HG02884 (cell line): ENCODE measurements at regions not wholly inside any gene's neighbourhood (a gene's known extent, or its start where the extent isn't known, plus 50 kb on each side); places are given as distances from the start of the nearest gene placed in this dataset.

ENCODE experiments used
- ATAC-seq: cut with Tn5 transposase; IDR thresholded peaks from one replicate; pipeline ENCODE4 v1.9.1; 2021; ENCODE audit warnings: mild to moderate bottlenecking, moderate library complexity; ENCODE audit not compliant: unreplicated experiment

DNA sequence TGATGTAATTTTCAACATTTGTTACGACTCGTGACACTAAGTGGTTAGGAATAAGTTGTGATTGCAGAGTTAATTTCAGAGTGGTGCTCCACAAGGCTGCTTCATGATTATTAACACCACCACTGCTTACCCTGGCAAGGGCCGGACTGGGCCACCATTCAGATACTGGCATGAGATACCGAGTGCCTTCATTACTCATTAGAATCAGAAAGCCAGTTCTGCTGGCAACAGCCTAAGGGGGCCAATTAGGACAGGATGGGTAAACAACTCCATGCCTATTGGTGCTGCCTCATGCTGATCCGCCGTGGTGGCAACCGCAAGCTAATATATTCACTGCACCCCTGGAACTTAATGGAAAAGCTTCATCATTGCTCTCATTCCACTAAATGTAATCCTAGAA, 575.1 kb downstream of the EFNB2 start:
- no peak for ATAC-seq

DNA sequence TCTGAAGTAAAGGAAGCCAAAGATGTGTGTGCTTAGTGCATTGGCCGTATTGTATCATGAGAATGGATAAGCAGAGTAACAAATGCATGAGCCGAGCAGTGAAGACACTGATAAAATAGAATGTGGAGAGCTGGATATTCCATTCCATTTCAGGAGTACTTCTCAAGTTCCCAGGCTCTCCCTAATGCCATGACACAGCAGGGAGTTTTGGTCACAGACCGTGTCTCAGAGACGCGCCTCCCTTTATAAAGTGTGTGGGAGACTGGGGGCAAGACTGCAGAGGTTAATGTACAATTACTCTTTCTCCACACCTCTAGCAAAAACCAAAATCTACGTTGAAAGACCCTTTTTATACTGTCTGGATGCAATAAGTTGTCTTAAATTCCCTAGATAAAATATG, 575.6 kb downstream of the EFNB2 start:
- ATAC-seq, result no peak

DNA sequence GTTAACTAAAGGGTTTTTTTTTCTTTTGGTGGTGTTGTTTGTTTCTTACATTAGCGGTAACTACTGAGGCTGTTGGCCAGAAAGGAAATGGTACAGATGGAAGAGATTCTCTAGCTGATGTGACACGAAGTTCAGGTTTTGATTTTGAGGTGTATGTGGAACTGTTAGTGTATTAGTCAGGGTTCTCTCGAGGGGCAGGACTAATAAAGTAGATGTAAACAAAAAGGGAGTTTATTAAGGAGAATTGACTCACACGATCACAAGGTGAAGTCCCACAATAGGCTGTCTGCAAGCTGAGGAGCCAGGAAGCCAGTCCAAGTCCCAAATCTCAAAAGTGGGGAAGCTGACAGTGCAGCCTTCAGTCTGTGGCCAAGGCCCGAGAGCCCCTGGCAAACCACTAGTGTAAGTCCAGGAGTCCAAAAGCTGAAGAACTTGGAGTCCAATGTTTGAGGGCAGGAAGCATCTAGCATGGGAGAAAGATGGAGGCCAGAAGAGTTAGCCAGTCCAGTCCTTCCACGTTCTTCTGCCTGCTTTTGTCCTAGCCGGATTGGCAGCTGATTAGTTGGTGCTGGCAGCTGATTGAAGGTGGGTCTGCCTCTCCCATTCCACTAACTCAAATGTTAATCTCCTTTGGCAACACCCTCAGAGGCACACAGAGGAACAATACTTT, 577.6 kb downstream of the EFNB2 start:
- ATAC-seq, result no peak

DNA sequence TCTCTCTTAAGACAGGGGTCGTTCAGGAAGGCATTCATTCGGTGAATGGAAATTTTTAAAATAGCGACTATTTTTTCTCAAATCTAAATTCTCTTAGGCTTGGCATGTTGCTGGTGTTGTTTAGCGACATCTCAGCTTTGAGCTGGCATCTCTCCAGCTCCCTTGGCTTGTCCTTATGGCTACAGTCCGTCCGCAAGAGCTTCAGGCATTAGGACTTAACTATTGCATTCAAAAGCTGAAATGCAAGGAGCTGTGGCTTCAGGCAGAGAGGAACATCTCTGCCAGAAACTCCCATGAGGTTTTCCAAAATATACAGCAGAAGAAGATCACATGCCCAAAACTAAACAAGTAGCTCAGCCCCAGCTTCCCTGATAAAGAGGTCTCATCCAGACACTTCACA, 578.5 kb downstream of the EFNB2 start:
- no peak for ATAC-seq

DNA sequence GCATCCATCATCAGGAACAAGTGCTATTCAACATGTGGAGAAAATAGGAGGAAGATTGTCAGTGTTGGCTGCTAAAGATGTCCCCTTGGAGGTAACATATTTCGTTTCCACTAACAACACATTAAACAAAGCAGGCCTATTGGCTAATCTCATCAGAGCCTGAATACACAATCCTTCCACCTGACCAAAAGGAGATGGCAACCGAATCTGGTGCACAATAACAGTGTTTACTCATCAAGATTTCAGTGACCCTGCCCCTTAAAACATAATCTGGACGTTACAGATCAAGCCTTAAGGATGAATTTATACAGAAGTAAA, 582.5 kb downstream of the EFNB2 start:
- no peak for ATAC-seq

DNA sequence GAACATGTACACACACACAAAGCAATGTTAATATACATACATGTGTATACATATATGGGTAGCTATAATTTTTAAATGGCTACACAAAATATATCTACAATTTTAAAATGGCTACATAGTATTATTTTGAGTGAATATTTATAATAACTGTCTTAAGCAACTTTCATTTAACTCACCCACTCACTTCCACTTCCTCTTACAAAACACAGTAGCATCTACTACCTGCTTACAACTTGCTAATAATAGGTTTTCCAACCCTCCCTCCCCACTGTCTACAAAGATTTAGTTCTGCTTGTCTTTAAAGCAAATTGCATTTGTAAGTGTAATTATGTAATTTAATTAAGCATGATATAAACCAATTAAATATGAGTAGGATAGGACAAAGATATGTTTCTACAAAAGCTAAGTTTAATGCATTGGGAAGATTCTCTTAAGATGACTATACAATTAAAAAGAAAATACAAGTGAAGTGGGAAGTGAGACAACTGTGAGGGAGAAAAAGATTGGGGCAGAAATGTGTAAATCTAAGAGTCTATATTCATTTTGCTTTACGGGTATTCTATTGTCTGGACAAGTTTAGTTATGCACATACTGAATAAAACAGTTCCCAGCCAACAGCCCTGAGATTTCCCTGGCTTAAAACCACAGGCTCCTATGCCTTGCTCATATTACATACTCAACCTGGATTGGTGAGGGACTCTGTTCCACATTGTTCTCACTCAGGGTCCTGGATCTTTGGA, 583.1 kb downstream of the EFNB2 start:
- peak; percentile 80 for ATAC-seq

DNA sequence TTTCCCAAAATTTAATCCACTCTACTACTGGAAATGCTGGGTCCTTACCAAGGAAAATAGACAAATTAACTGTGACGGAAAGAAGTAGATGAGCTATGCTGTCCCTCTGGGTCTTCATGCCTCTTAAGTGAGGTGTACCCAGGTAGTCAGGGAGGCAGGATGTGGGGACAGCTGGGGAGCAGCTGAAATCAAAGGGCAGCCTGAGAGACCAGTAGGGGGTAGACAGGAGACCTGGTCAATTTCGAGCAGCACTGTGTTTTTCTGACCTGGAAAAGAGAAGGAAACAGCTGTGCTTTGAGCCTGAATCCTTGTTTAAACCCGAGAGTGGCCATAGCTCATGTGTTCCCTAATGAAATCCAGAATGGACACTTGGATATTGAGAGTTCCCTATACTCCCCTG, 587.3 kb downstream of the EFNB2 start:
- ATAC-seq, result no peak

DNA sequence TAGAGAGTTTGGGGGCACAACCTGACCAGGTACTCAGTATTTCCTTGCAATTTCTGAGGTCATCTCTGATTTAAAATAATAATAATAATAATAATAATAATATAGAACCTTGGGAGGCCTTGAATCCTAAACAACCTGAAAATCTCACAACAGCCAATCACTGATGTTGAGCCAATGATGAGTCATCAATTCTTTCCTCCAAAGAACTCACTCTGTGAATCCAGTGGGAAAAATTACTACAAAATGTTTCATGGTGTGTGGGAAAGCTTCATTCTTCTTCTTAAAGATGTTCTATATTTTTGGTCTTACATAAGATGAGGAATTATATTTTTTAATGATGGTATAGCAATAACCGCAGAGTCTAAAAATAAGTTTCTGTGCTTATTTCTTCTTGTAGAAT, 594.6 kb downstream of the EFNB2 start:
- no peak for ATAC-seq

DNA sequence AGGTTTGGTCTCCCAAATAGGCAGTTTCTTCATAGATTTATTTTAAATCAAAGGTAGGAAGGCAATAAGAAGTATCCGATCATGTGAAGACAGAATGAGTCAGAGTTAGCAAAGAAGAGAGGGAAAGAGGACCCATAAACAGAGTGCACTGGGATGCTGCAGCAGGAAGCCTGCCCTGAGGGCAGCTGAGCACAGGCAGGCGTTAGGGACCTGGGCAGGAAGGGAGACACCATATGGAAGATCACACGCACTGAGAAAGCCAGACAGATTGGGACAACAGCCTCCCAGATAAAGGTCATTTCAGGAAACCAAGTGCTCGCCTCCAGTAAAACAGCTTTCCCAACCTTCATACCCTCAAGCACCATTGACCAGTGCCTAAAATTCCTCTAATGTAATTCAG, 598.0 kb downstream of the EFNB2 start:
- ATAC-seq, result no peak

DNA sequence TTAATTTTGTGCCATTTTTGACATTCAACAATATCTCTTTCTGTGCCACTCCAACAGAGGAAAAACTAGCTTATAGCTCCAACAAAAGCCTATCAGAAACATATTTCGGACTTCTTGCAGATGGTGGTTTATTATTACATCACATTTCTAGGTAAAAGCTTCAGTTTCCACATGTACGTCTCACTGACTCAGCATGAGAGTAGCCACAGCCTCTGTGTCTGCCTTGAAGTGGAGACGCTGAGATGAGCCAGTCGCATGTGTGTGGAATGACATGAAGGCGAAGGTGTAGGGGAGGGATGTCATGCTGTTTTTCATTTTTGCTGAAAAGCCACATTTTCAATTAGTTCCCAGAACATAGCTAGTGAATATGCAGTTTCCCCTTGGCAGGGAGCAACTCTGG, 598.6 kb downstream of the EFNB2 start:
- no peak for ATAC-seq

DNA sequence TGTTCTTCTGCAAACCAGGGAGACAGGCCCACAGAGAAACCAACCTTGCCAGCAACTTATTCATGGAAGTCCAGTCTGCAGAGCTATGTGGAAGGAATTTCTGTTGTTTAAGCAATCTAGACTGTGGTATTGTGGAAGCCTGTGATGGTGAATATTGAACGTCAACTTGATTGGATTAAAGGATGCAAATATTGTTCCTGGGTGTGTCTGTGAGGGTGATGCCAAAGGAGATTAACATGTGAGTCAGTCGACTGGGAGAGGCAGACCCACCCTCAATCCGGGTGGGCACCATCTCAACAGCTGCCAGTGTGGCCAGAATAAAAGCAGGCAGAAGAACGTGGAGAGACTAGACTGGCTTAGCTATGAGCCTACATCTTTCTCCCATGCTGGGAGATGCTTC, 606.0 kb downstream of the EFNB2 start:
- no peak for ATAC-seq

DNA sequence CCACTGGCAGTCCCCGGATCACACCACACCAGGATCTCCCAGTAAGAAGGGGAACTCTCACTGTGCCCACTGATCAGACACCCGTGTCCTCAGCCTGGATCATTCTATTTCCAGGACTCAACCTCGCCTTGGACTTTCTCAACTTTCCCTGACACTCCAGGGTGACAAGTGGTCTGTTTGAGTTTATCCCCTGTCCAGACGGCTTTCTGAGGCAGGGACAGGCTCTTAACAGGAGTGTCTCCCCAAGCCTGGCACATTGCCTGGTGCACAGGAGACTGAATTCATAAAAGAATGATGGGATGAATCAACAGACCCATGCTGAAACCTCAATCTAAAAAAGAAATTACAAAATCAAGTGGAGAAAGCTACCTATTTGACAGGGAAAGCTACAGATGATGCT, 606.6 kb downstream of the EFNB2 start:
- no peak for ATAC-seq

DNA sequence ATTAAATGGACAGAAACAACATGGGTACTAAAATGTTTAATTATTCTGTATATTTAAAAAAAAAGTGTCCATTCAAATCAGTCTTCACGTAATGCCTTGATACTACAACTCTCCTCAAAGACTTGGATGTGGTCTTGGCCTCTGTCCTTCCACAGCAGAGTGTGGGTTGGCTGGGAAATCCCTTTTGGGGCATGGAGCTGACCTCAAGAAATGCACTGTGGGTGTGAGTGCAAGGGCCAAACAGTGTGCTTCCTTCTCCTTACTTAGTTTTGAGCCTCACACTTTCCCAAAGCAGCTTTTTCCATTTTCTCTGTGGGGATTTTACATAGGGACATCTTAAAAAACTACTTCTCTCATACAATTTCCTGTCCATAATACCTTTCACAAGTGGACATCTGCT, 607.4 kb downstream of the EFNB2 start:
- no peak for ATAC-seq

DNA sequence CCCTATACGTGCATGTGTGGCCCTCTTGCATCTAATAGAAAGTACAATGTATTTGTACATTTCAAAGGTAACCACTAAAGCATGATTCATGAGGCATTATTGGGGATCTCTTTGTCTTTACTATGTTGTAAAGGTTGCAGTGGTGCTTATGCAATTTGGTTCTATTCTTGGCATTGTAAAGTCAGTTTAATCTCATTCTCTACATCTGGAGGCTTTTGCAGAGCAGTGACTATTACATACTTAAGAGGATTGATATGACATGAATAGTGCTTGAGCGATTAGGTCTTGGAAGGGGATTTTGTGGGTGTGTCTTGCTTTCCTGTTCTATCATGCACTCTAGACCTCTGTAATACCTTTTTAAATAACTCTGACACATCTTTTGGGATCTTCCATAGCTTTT, 610.0 kb downstream of the EFNB2 start:
- no peak for ATAC-seq

DNA sequence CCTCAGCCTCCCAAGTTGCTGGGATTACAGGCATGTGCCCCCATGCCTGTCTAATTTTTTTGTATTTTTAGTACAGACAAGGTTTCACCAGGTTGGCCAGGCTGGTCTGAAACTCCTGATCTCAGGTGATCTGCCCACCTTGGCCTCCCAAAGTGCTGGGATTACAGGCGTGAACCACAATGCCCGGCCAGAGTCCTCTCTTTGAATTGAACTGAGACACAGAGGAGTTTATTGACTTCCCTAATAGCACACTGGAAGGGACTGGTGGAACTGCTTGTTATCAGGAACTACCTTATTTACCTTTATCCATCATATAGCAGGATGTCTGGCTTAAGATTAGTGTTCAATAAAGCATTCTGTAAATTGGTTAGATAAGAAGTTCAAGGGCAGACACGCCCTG, 613.8 kb downstream of the EFNB2 start:
- no peak for ATAC-seq

DNA sequence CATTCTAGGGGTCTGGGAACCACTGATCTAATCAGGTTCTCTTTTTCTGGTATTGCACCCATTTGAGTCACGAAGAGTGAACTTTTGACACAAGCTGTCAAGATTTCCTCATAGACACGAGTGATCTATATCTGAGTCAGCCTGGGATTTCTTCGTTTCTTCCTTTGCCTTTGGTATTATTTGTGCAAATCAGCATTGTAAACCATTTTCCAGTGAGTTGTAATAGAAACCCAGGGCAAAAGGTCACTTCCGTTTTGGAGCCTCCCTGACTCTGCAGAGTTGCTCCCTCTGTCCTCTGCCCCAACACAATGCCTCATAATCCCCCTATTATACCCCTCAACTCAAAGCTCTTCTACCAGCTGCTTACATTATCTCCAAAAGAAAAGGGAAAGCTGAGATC, 615.1 kb downstream of the EFNB2 start:
- ATAC-seq, result no peak

DNA sequence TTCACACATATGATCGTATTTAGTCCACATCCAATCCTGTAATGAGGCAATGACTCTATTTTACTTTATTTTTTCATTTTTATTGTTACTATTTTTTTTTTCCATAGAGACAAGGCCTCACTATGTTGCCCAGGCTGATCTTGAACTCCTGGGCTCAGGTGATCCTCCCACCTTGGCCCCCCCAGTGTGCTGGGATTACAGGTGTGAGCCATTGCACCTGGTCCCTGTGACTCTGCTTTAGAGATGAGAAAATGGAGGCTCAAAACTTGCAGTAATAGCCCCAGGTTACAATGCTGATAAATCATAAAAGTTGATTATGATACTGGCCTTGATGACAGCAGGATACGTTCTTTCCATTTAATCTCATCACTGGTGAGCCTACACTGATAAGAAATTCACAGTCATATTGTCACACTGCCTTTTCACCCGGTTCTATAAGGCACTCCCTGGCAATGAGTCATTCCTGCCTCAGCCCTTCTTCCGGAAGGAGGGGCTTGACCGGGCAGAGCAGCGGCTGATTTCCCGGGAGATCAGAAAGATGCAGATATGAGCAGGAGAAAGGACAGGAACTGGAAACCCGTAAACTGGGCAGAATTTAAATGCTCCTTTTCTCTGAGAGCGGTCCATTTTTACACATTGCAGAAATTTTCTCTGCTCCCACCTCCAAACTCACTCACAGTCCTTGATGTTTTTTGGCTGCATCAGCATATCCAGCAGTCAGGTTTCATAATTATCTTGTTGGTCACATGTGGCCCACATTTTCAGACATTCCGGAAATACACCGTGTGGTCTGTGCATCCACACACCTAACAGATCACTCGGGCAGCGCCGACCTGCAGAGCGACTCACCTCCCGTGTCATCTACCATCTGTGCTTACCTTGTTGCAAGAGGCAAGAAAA, 616.4 kb downstream of the EFNB2 start:
- no peak for ATAC-seq

DNA sequence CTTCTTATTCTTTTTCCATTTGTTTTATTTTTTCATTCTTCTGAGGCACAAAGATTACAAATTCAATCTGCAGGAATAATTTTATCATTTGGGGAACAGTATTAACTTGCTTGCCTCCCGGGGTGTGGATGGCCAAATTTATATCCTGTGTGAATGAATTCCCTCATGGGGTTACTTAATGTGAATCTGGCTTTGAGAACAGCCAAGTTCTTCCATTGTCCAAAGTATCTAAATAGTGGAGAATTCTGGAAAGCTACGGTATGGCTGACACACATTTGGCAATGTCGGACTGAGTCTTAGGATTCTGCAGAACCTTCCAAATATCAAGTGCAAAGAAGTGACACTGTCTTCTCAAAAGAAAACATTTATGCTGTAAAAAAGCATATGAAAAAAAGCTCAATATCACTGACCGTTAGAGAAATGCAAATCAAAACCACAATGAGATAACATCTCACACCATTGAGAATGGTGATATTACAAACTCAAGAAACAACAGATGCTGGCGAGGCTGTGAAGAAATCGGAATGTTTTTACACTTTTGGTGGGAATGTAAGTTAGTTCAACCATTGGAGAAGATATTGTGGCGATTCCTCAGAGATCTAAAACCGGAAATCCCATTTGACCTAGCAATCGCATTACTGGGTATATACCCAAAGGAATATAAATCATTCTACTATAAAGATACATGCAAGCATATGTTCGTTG, 620.2 kb downstream of the EFNB2 start:
- ATAC-seq, result no peak

DNA sequence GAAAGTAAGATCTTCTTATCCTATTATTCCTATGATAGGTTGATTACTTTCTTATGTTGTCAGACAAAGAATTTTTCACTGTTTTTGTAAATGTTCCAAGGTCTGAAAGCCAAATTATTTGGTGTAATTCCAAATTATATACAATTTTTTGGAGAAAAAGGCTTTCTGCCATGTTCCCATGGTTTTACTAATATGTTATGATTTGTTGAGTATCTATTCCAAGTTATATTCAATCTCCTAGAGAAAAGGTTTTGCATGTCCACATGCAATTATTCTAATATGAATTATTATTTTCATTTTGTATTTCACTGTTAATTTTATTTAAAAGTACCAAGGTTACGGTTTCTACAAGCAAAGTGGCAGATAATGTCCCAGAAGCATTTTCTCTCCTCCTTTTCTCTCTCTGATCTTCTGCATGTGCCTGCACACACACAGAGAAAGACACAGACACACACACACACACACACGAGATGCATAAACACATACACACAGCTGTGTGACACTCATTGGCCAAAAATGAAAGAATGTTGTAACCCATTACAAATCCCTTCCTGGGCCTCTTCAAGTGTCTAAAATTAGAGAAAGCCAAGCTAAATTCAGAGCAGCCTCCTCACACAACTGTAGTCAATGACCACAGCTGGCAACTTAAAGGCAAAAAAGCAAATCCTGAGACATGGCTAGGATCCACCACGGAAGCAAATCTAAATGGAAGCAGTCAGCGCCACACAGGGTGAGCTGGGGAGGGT, 621.0 kb downstream of the EFNB2 start:
- no peak for ATAC-seq

DNA sequence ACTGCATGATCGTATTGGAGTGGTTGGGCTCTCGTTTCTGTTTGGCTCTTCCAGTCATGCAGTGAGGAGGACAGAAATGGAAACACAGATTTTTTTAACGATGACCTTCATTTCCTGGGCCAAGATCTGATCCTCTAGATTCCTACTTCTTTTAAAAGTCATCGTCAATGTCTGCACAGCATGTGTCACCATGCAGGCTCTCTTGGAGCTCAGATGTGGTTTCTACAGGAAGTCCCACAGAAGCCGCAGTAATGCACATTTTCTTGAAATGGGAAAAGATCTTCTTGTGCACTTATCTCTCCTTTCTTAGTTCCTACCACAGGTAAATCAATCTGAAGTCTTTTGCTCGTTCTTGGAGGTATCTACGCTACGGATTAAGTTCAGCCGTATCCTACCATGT, 626.9 kb downstream of the EFNB2 start:
- no peak for ATAC-seq
